ENCODE measurements at regions not wholly inside any gene's neighbourhood (a gene's known extent, or its start where the extent isn't known, plus 50 kb on each side); places are given as distances from the start of the nearest gene placed in this dataset.

- intact Hi-C loops (cut with DNase I) = no loop called here
- Histone ChIP-seq H3K36me3 (ENCODE audit: control insufficient read depth in 2 of 3, insufficient read depth in 3 of 3, low read length in 3 of 3) (no peaks in the 10 kb centered on the region), H3K4me3 (ENCODE audit: low read length in 3 of 3) (no peak overlapping the region), H3K27me3 (ENCODE audit: control insufficient read depth, insufficient read depth, low read length) (no peaks in the 10 kb centered on the region), H3K4me1 (ENCODE audit: control insufficient read depth in 2 of 3, insufficient read depth in 2 of 3, low read depth in 1 of 3, low read length in 3 of 3) (no peaks in the 10 kb centered on the region), H3K9me3 (ENCODE audit: control insufficient read depth in 2 of 3, insufficient read depth in 1 of 3, low read length in 3 of 3) (no peaks in the 10 kb centered on the region), H3K27ac (ENCODE audit: low read depth in 2 of 2, low read length in 2 of 2) (no peak overlapping the region), H3K9ac (ENCODE audit: low read length in 3 of 3) (no peak overlapping the region)
- FAIRE-seq (no peak), DNase-seq (no peak)
- no peak for TF ChIP-seq CTCF (IDR thresholded peaks at IDR 0.05; ENCODE audit: borderline replicate concordance, extremely low read depth, insufficient read depth)
Measured at GRCh38 chr5:4533457-4534105, 606.5 kb upstream of the ADAMTS16 start.

- Histone ChIP-seq H3K9ac (ENCODE audit: low read length in 3 of 3) (no peak overlapping the region), H3K36me3 (ENCODE audit: control insufficient read depth in 2 of 3, insufficient read depth in 3 of 3, low read length in 3 of 3) (no peaks in the 10 kb centered on the region), H3K9me3 (ENCODE audit: control insufficient read depth in 2 of 3, insufficient read depth in 1 of 3, low read length in 3 of 3) (no peaks in the 10 kb centered on the region), H3K4me3 (ENCODE audit: low read length in 3 of 3) (no peak overlapping the region), H3K27ac (ENCODE audit: low read depth in 2 of 2, low read length in 2 of 2) (no peak overlapping the region), H3K4me1 (ENCODE audit: control insufficient read depth in 2 of 3, insufficient read depth in 2 of 3, low read depth in 1 of 3, low read length in 3 of 3) (no peaks in the 10 kb centered on the region), H3K27me3 (ENCODE audit: control insufficient read depth, insufficient read depth, low read length) (no peaks in the 10 kb centered on the region)
- no peak for DNase-seq
- FAIRE-seq = no peak
- no peak for TF ChIP-seq CTCF (IDR thresholded peaks at IDR 0.05; ENCODE audit: borderline replicate concordance, extremely low read depth, insufficient read depth)
- intact Hi-C loops (cut with DNase I) = no loop called here
Measured at GRCh38 chr5:4537489-4537888, 602.6 kb upstream of the ADAMTS16 start.

GRCh38 chr5:4540375-4541173 lies 599.6 kb upstream of the ADAMTS16 start:
- FAIRE-seq = no peak
- H3K27me3 ChIP-seq (ENCODE audit: control insufficient read depth, insufficient read depth, low read length) = no peaks in the 10 kb centered on the region
- TF ChIP-seq CTCF (IDR thresholded peaks at IDR 0.05; ENCODE audit: borderline replicate concordance, extremely low read depth, insufficient read depth) = no peak
- no peaks in the 10 kb centered on the region for H3K9me3 ChIP-seq (ENCODE audit: control insufficient read depth in 2 of 3, insufficient read depth in 1 of 3, low read length in 3 of 3)
- H3K4me3 ChIP-seq (ENCODE audit: low read length in 3 of 3) = no peak overlapping the region
- H3K4me1 ChIP-seq (ENCODE audit: control insufficient read depth in 2 of 3, insufficient read depth in 2 of 3, low read depth in 1 of 3, low read length in 3 of 3) = no peaks in the 10 kb centered on the region
- DNase-seq = no peak
- no peak overlapping the region for H3K27ac ChIP-seq (ENCODE audit: low read depth in 2 of 2, low read length in 2 of 2)
- H3K9ac ChIP-seq (ENCODE audit: low read length in 3 of 3) = no peak overlapping the region
- intact Hi-C loops (cut with DNase I) = no loop called here
- H3K36me3 ChIP-seq (ENCODE audit: control insufficient read depth in 2 of 3, insufficient read depth in 3 of 3, low read length in 3 of 3) = no peaks in the 10 kb centered on the region

All from kidney (tissue), 13 donors.